Coronary artery (tissue), 2 donors: ENCODE measurements at regions not wholly inside any gene's neighbourhood (a gene's known extent, or its start where the extent isn't known, plus 50 kb on each side); places are given as distances from the start of the nearest gene placed in this dataset.

Source experiments
- DNase-seq: peaks from one replicate; pipeline ENCODE4 v3.0.0-alpha.2; 2017; ENCODE audit warnings: low spot score
- H3K27ac ChIP-seq, 2 donors: fragments of 200-600 bp; sonication (generic); one replicate each; pipeline ENCODE4 v1.5.1; 2016 to 2019
- H3K4me3 ChIP-seq: fragments of 200-600 bp; sonication (generic); 2 replicates; pipeline ENCODE4 v1.5.1; 2016; ENCODE audit warnings: mild to moderate bottlenecking, moderate library complexity
- CTCF ChIP-seq: fragments of 200-600 bp; sonication (generic); IDR thresholded peaks from one replicate; pipeline ENCODE4 v1.5.1; 2019; ENCODE audit warnings: antibody characterized with exemption

- Histone ChIP-seq H3K4me3 (no peak overlapping the region), H3K27ac (peak overlapping the region in 1 of 2 donors; percentile 31)
- no peak for TF ChIP-seq CTCF
- DNase-seq: no peak
These were observed 664.2 kb upstream of the ZNF608 start for GRCh38 chr5:125410537-125411070.

- Histone ChIP-seq H3K27ac (peak overlapping the region in 1 of 2 donors; percentile 61), H3K4me3 (peak overlapping the region; percentile 61)
- DNase-seq: no peak
- no peak for TF ChIP-seq CTCF
These were observed 664.8 kb upstream of the ZNF608 start for GRCh38 chr5:125411071-125411743.

- H3K27ac ChIP-seq: peak overlapping the region in 1 of 2 donors; percentile 61
- TF ChIP-seq CTCF: no peak
- DNase-seq: no peak
- peak overlapping the region; percentile 61 for H3K4me3 ChIP-seq
These were observed 665.5 kb upstream of the ZNF608 start for GRCh38 chr5:125411744-125412560.

- TF ChIP-seq CTCF: no peak
- DNase-seq: no peak
- H3K4me3 ChIP-seq: peak overlapping the region; percentile 51
- H3K27ac ChIP-seq: no peak overlapping the region
These were observed 666.4 kb upstream of the ZNF608 start for GRCh38 chr5:125412561-125413495.

GRCh38 chr5:125413496-125414274, 667.2 kb upstream of the ZNF608 start:
- Histone ChIP-seq H3K4me3 (no peak overlapping the region), H3K27ac (no peak overlapping the region)
- no peak for TF ChIP-seq CTCF
- DNase-seq: no peak

GRCh38 chr5:125415126-125415525, 668.7 kb upstream of the ZNF608 start:
- H3K27ac ChIP-seq: no peak overlapping the region
- no peak overlapping the region for H3K4me3 ChIP-seq
- TF ChIP-seq CTCF: no peak
- no peak for DNase-seq
